H9 (cell line): ENCODE measurements at regions not wholly inside any gene's neighbourhood (a gene's known extent, or its start where the extent isn't known, plus 50 kb on each side); places are given as distances from the start of the nearest gene placed in this dataset.

Experiments used
- DNase-seq: peaks from one replicate; pipeline ENCODE4 v3.0.0-alpha.2; 2017
- H2AFZ ChIP-seq: one replicate; pipeline ENCODE4 v1.6.1; 2013; ENCODE audit warnings: mild to moderate bottlenecking, low read length, control low read depth, moderate library complexity
- H2AK5ac ChIP-seq: 2 replicates; pipeline ENCODE4 v1.6.1; 2013; ENCODE audit warnings: low read length, control low read depth, mixed read lengths; ENCODE audit not compliant: insufficient read length
- H2BK120ac ChIP-seq: one replicate; pipeline ENCODE4 v1.6.1; 2013; ENCODE audit warnings: low read depth, mild to moderate bottlenecking, low read length, control low read depth, inconsistent platforms; ENCODE audit not compliant: poor library complexity, severe bottlenecking
- H2BK12ac ChIP-seq: 2 replicates; pipeline ENCODE4 v1.6.1; 2013; ENCODE audit warnings: low read length, control low read depth, mixed read lengths, low read depth; ENCODE audit not compliant: insufficient read length
- H2BK15ac ChIP-seq: 2 replicates; pipeline ENCODE4 v1.6.1; 2013; ENCODE audit warnings: low read depth, low read length, control low read depth
- H2BK20ac ChIP-seq: one replicate; pipeline ENCODE4 v1.6.1; 2013; ENCODE audit warnings: low read depth, mild to moderate bottlenecking, low read length, control low read depth, inconsistent platforms; ENCODE audit not compliant: poor library complexity, severe bottlenecking
- H2BK5ac ChIP-seq: 2 replicates; pipeline ENCODE4 v1.6.1; 2013; ENCODE audit warnings: low read length, control low read depth, mixed read lengths; ENCODE audit not compliant: insufficient read length
- H3K14ac ChIP-seq: 2 replicates; pipeline ENCODE4 v1.6.1; 2013; ENCODE audit warnings: low read length, control low read depth; ENCODE audit not compliant: insufficient read depth
- H3K18ac ChIP-seq: 2 replicates; pipeline ENCODE4 v1.6.1; 2013; ENCODE audit warnings: low read depth, mild to moderate bottlenecking, mixed read lengths, low read length, control low read depth; ENCODE audit not compliant: insufficient read length
- H3K23ac ChIP-seq: 2 replicates; pipeline ENCODE4 v1.6.1; 2013; ENCODE audit warnings: low read length, control low read depth, mixed read lengths, low read depth; ENCODE audit not compliant: insufficient read length
- H3K23me2 ChIP-seq: 2 replicates; pipeline ENCODE4 v1.6.1; 2013; ENCODE audit warnings: low read depth, mild to moderate bottlenecking, mixed read lengths, low read length, control low read depth; ENCODE audit not compliant: insufficient read length, poor library complexity, severe bottlenecking
- H3K27ac ChIP-seq: 2 replicates; pipeline ENCODE4 v1.5.1; 2013; ENCODE audit warnings: low read length, control low read depth, mixed read lengths, low read depth; ENCODE audit not compliant: insufficient read length
- H3K27me3 ChIP-seq: 2 replicates; pipeline ENCODE4 v1.6.1; 2013; ENCODE audit warnings: low read length, control low read depth, inconsistent platforms; ENCODE audit not compliant: insufficient read depth
- H3K4ac ChIP-seq: 2 replicates; pipeline ENCODE4 v1.6.1; 2013; ENCODE audit warnings: low read depth, mild to moderate bottlenecking, control low read depth, inconsistent platforms, low read length, moderate library complexity
- H3K4me1 ChIP-seq: 2 replicates; pipeline ENCODE4 v1.6.1; 2013; ENCODE audit warnings: low read length, control low read depth, inconsistent platforms; ENCODE audit not compliant: insufficient read depth
- H3K4me2 ChIP-seq: 2 replicates; pipeline ENCODE4 v1.6.1; 2013; ENCODE audit warnings: low read length, control low read depth, mixed read lengths; ENCODE audit not compliant: insufficient read length, insufficient read depth
- H3K56ac ChIP-seq: 2 replicates; pipeline ENCODE4 v1.6.1; 2013; ENCODE audit warnings: low read depth, mild to moderate bottlenecking, mixed read lengths, low read length, control low read depth; ENCODE audit not compliant: insufficient read length
- H3K79me1 ChIP-seq: 2 replicates; pipeline ENCODE4 v1.6.1; 2013; ENCODE audit warnings: low read depth, mild to moderate bottlenecking, moderate library complexity, low read length, control low read depth, inconsistent platforms; ENCODE audit not compliant: insufficient read depth, poor library complexity, severe bottlenecking
- H3K79me2 ChIP-seq: 2 replicates; pipeline ENCODE4 v1.6.1; 2013; ENCODE audit warnings: low read length, control low read depth, inconsistent platforms; ENCODE audit not compliant: insufficient read depth
- H3K9ac ChIP-seq: 2 replicates; pipeline ENCODE4 v1.6.1; 2013; ENCODE audit warnings: low read length, control low read depth, mixed read lengths; ENCODE audit not compliant: insufficient read length; ENCODE audit errors: extremely low read depth
- H3K9me3 ChIP-seq: one replicate; pipeline ENCODE4 v1.6.1; 2013; ENCODE audit warnings: low read depth, low read length, inconsistent platforms; ENCODE audit not compliant: control insufficient read depth
- H3T11ph ChIP-seq: one replicate; pipeline ENCODE4 v1.6.1; 2013; ENCODE audit warnings: mild to moderate bottlenecking, low read length, control low read depth, inconsistent platforms
- H4K20me1 ChIP-seq: one replicate; pipeline ENCODE4 v1.6.1; 2013; ENCODE audit not compliant: control insufficient read depth, insufficient read length, insufficient read depth
- H4K5ac ChIP-seq: 2 replicates; pipeline ENCODE4 v1.6.1; 2013; ENCODE audit warnings: low read depth, mild to moderate bottlenecking, mixed read lengths, low read length, control low read depth; ENCODE audit not compliant: insufficient read length
- H4K8ac ChIP-seq: replicated peaks from 2 replicates; pipeline ENCODE4 v1.6.1; 2013; ENCODE audit warnings: low read length, control low read depth, mixed read lengths, low read depth; ENCODE audit not compliant: insufficient read length
- H4K91ac ChIP-seq: 2 replicates; pipeline ENCODE4 v1.6.1; 2013; ENCODE audit warnings: low read depth, mild to moderate bottlenecking, moderate library complexity, mixed read lengths, low read length, control low read depth; ENCODE audit not compliant: insufficient read length
- H3K27ac Mint-ChIP-seq, 3 experiments: 2 replicates in 2 of 3; 3 replicates in 1 of 3; pipeline ENCODE4 v1.8.0; 2020 to 2021; ENCODE audit warnings: mixed read lengths in 3 of 3, mild to moderate bottlenecking in 1 of 3, moderate library complexity in 1 of 3
- H3K27me3 Mint-ChIP-seq: 2 replicates; pipeline ENCODE4 v1.8.0; 2021; ENCODE audit warnings: low read depth, mild to moderate bottlenecking, moderate library complexity, mixed read lengths
- H3K36me3 Mint-ChIP-seq, 3 experiments: 2 replicates in 2 of 3; 3 replicates in 1 of 3; pipeline ENCODE4 v1.8.0; 2020 to 2021; ENCODE audit warnings: low read depth in 3 of 3, mixed read lengths in 3 of 3; ENCODE audit not compliant: insufficient read depth in 1 of 3
- H3K4me1 Mint-ChIP-seq, 2 experiments: 2 replicates each; pipeline ENCODE4 v1.8.0; 2020; ENCODE audit warnings: mixed read lengths in 2 of 2
- H3K4me3 Mint-ChIP-seq, 2 experiments: 2 replicates in 1 of 2; 3 replicates in 1 of 2; pipeline ENCODE4 v1.8.0; 2020 to 2021; ENCODE audit warnings: mild to moderate bottlenecking in 2 of 2, mixed read lengths in 2 of 2, moderate library complexity in 1 of 2
- H3K9me3 Mint-ChIP-seq, 2 experiments: 2 replicates in 1 of 2; 3 replicates in 1 of 2; pipeline ENCODE4 v1.8.0; 2020; ENCODE audit warnings: mild to moderate bottlenecking in 2 of 2, mixed read lengths in 2 of 2, moderate library complexity in 1 of 2
- WGBS: extraction: QIAGEN DNeasy Blood & Tissue Kit; methylation state at CpG from one replicate; pipeline ENCODE4 v1.1.7; 2013; ENCODE audit warnings: missing lambda C conversion rate, low lambda C conversion rate, mixed read lengths; ENCODE audit not compliant: insufficient read length; ENCODE audit errors: extremely low coverage; 5-methylcytosine and 5-hydroxymethylcytosine counted together
- TF ChIP-seq, protein P1 (sequence below): fragments of 200-600 bp; sonication (generic); conservative IDR thresholded peaks from 3 replicates; pipeline ENCODE4 v1.8.0; 2021; ENCODE audit warnings: antibody characterized with exemption, mild to moderate bottlenecking

DNA sequence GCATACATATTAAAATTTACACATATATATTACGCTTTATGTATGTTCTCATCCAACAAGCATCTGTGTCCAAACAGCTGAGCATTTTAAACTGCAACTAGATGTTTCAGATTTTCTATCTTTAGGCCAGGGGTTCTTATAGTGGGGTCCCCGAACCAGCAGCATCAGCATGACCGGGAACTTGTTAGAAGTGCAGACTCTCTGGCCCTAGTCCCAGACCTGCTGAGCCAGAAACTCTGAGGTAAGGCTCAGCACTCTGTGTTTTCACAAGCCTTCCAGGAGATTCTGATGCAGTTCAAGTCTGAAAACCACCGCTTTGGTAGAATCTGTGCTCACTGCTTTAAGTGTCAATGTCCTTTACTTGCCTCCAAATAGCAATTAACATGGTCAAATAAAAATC is 266.2 kb upstream of the CASK start:
- no peak overlapping the region for H3K56ac ChIP-seq
- no peak overlapping the region for H4K91ac ChIP-seq
- H4K5ac ChIP-seq = no peak overlapping the region
- TF ChIP-seq, protein P1, sequence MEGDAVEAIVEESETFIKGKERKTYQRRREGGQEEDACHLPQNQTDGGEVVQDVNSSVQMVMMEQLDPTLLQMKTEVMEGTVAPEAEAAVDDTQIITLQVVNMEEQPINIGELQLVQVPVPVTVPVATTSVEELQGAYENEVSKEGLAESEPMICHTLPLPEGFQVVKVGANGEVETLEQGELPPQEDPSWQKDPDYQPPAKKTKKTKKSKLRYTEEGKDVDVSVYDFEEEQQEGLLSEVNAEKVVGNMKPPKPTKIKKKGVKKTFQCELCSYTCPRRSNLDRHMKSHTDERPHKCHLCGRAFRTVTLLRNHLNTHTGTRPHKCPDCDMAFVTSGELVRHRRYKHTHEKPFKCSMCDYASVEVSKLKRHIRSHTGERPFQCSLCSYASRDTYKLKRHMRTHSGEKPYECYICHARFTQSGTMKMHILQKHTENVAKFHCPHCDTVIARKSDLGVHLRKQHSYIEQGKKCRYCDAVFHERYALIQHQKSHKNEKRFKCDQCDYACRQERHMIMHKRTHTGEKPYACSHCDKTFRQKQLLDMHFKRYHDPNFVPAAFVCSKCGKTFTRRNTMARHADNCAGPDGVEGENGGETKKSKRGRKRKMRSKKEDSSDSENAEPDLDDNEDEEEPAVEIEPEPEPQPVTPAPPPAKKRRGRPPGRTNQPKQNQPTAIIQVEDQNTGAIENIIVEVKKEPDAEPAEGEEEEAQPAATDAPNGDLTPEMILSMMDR = no peak
- Mint-ChIP-seq H3K27me3 (no peaks in the 10 kb centered on the region; the same call in 1 of the 2 replicates), H3K27ac (no peak overlapping the region), H3K36me3 (peaks cover 4 to 6% (median 6%) of the 10 kb centered on the region in 3 experiments; a peak in 5 of 7 replicates), H3K9me3 (peaks cover 40 to 46% of the 10 kb centered on the region in 2 experiments), H3K4me1 (peaks cover 20 to 30% of the 10 kb centered on the region in 2 experiments), H3K4me3 (no peak overlapping the region)
- H3K23me2 ChIP-seq = no peaks in the 10 kb centered on the region
- H2BK12ac ChIP-seq = no peak overlapping the region
- no peak overlapping the region for H2BK20ac ChIP-seq
- no peak overlapping the region for H3K27ac ChIP-seq
- DNase-seq = no peak
- no peaks in the 10 kb centered on the region for H3K27me3 ChIP-seq
- H3K23ac ChIP-seq = no peak overlapping the region
- peaks cover 10% of the 10 kb centered on the region for H3K4me1 ChIP-seq
- no peak overlapping the region for H2BK15ac ChIP-seq
- H3K18ac ChIP-seq = no peak overlapping the region
- H3K9me3 ChIP-seq = no peaks in the 10 kb centered on the region
- H2BK120ac ChIP-seq = no peak overlapping the region
- no peak overlapping the region for H3K4me2 ChIP-seq
- H3T11ph ChIP-seq = no peak overlapping the region
- no peak overlapping the region for H3K14ac ChIP-seq
- H3K79me2 ChIP-seq = no peaks in the 10 kb centered on the region
- H4K20me1 ChIP-seq = no peaks in the 10 kb centered on the region
- no peak overlapping the region for H4K8ac ChIP-seq
- H2BK5ac ChIP-seq = no peak overlapping the region
- no peak overlapping the region for H2AK5ac ChIP-seq
- WGBS = no CpG with 5 or more reads among the region's 4 CpGs
- no peak overlapping the region for H3K9ac ChIP-seq
- no peaks in the 10 kb centered on the region for H3K79me1 ChIP-seq
- no peak overlapping the region for H2AFZ ChIP-seq
- H3K4ac ChIP-seq = no peak overlapping the region
